HG03342 (cell line): ENCODE measurements at regions not wholly inside any gene's neighbourhood (a gene's known extent, or its start where the extent isn't known, plus 50 kb on each side); places are given as distances from the start of the nearest gene placed in this dataset.

Source experiments
- ATAC-seq: cut with Tn5 transposase; IDR thresholded peaks from one replicate; pipeline ENCODE4 v1.9.1; 2021; ENCODE audit warnings: mild to moderate bottlenecking, moderate library complexity; ENCODE audit not compliant: unreplicated experiment

GRCh38 chr2:57119141-57119540 lies 927.5 kb upstream of the VRK2 start:
- ATAC-seq, result no peak

GRCh38 chr2:57126410-57126809 lies 920.2 kb upstream of the VRK2 start:
- no peak for ATAC-seq

- no peak for ATAC-seq
Measured at GRCh38 chr2:57139179-57139578, 907.4 kb upstream of the VRK2 start.

GRCh38 chr2:57141269-57141668 lies 905.3 kb upstream of the VRK2 start:
- ATAC-seq, result no peak

GRCh38 chr2:57146951-57147350 lies 899.7 kb upstream of the VRK2 start:
- no peak for ATAC-seq

GRCh38 chr2:57156231-57156924 lies 890.2 kb upstream of the VRK2 start:
- no peak for ATAC-seq

GRCh38 chr2:57160976-57161375 lies 885.6 kb upstream of the VRK2 start:
- ATAC-seq, result no peak

GRCh38 chr2:57177176-57177575 lies 869.4 kb upstream of the VRK2 start:
- ATAC-seq, result no peak

GRCh38 chr2:57180042-57180567 lies 866.5 kb upstream of the VRK2 start:
- ATAC-seq, result no peak

GRCh38 chr2:57180678-57181077 lies 865.9 kb upstream of the VRK2 start:
- no peak for ATAC-seq

- no peak for ATAC-seq
Measured at GRCh38 chr2:57181315-57182038, 865.1 kb upstream of the VRK2 start.

GRCh38 chr2:57182916-57183315 lies 863.7 kb upstream of the VRK2 start:
- no peak for ATAC-seq

- ATAC-seq, result no peak
Measured at GRCh38 chr2:57185568-57185967, 861.0 kb upstream of the VRK2 start.

GRCh38 chr2:57190007-57190406 lies 856.6 kb upstream of the VRK2 start:
- ATAC-seq, result no peak

- ATAC-seq, result no peak
Measured at GRCh38 chr2:57199663-57200062, 846.9 kb upstream of the VRK2 start.

GRCh38 chr2:57204364-57204763 lies 842.2 kb upstream of the VRK2 start:
- ATAC-seq, result no peak

- no peak for ATAC-seq
Measured at GRCh38 chr2:57205241-57205640, 841.4 kb upstream of the VRK2 start.

- ATAC-seq, result no peak
Measured at GRCh38 chr2:57207191-57207590, 839.4 kb upstream of the VRK2 start.

GRCh38 chr2:57209799-57210198 lies 836.8 kb upstream of the VRK2 start:
- no peak for ATAC-seq

- ATAC-seq, result no peak
Measured at GRCh38 chr2:57210855-57211254, 835.8 kb upstream of the VRK2 start.

GRCh38 chr2:57217013-57217412 lies 829.6 kb upstream of the VRK2 start:
- no peak for ATAC-seq

- no peak for ATAC-seq
Measured at GRCh38 chr2:57218206-57218605, 828.4 kb upstream of the VRK2 start.
